GM19023 (cell line): ENCODE measurements at regions not wholly inside any gene's neighbourhood (a gene's known extent, or its start where the extent isn't known, plus 50 kb on each side); places are given as distances from the start of the nearest gene placed in this dataset.

Experiments used
- ATAC-seq: cut with Tn5 transposase; IDR thresholded peaks from one replicate; pipeline ENCODE4 v1.9.1; 2021; ENCODE audit warnings: mild to moderate bottlenecking, moderate library complexity; ENCODE audit not compliant: unreplicated experiment

GRCh38 chr4:135824759-135825296 lies 1623.2 kb upstream of the PABPC4L start:
- ATAC-seq, result no peak

GRCh38 chr4:135804785-135805184 lies 1603.2 kb upstream of the PABPC4L start:
- no peak for ATAC-seq

GRCh38 chr4:135777361-135777760 lies 1575.8 kb upstream of the PABPC4L start:
- ATAC-seq, result no peak

- ATAC-seq, result no peak
Measured at GRCh38 chr4:135775909-135776308, 1574.3 kb upstream of the PABPC4L start.

- no peak for ATAC-seq
Measured at GRCh38 chr4:135770505-135770904, 1568.9 kb upstream of the PABPC4L start.

- no peak for ATAC-seq
Measured at GRCh38 chr4:135744928-135745327, 1543.3 kb upstream of the PABPC4L start.

- ATAC-seq, result no peak
Measured at GRCh38 chr4:135741583-135741982, 1540.0 kb upstream of the PABPC4L start.

GRCh38 chr4:135739354-135739753 lies 1537.8 kb upstream of the PABPC4L start:
- ATAC-seq, result no peak

- no peak for ATAC-seq
Measured at GRCh38 chr4:135735512-135735911, 1533.9 kb upstream of the PABPC4L start.

- no peak for ATAC-seq
Measured at GRCh38 chr4:135732448-135732847, 1530.9 kb upstream of the PABPC4L start.

- ATAC-seq, result no peak
Measured at GRCh38 chr4:135731682-135732081, 1530.1 kb upstream of the PABPC4L start.

- no peak for ATAC-seq
Measured at GRCh38 chr4:135724421-135724820, 1522.8 kb upstream of the PABPC4L start.

GRCh38 chr4:135718019-135718418 lies 1516.4 kb upstream of the PABPC4L start:
- no peak for ATAC-seq

- no peak for ATAC-seq
Measured at GRCh38 chr4:135705343-135705742, 1503.8 kb upstream of the PABPC4L start.

GRCh38 chr4:135694066-135694465 lies 1492.5 kb upstream of the PABPC4L start:
- ATAC-seq, result no peak

GRCh38 chr4:135684001-135684400 lies 1482.4 kb upstream of the PABPC4L start:
- ATAC-seq, result no peak

- no peak for ATAC-seq
Measured at GRCh38 chr4:135672202-135672601, 1470.6 kb upstream of the PABPC4L start.

GRCh38 chr4:135670548-135670947 lies 1469.0 kb upstream of the PABPC4L start:
- no peak for ATAC-seq
